GM10266 (cell line): ENCODE measurements at regions not wholly inside any gene's neighbourhood (a gene's known extent, or its start where the extent isn't known, plus 50 kb on each side); places are given as distances from the start of the nearest gene placed in this dataset.

Experiments used
- DNase-seq: peaks from one replicate; pipeline ENCODE4 v3.0.0; 2012; ENCODE audit errors: extremely low spot score
- TF ChIP-seq, protein P1 (sequence below): IDR thresholded peaks from 2 replicates; pipeline ENCODE4 v1.5.1; 2012; ENCODE audit warnings: mild to moderate bottlenecking, low read depth; ENCODE audit not compliant: control insufficient read depth, insufficient read depth; ENCODE audit errors: missing control alignments

DNA sequence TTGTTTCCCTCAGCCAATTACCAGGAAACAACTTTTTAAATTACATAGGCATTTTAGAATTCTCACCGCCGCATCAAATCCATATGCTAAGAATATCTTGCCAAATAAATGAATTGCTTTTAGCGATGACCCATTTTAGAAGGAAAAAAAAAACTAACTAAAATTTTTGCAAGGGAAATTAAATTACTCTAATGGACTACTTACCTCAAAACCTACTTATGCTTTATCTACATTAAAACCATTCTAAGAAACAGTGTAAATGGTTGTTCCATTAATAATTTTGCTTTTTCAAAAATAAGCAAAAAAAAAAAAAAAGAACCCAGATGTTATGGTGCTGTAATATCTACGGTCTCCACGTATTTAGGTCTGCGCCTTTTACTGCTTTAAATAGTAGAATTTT, 73.5 kb upstream of the CCDC150 start:
- DNase-seq, result no peak
- TF ChIP-seq, protein P1, sequence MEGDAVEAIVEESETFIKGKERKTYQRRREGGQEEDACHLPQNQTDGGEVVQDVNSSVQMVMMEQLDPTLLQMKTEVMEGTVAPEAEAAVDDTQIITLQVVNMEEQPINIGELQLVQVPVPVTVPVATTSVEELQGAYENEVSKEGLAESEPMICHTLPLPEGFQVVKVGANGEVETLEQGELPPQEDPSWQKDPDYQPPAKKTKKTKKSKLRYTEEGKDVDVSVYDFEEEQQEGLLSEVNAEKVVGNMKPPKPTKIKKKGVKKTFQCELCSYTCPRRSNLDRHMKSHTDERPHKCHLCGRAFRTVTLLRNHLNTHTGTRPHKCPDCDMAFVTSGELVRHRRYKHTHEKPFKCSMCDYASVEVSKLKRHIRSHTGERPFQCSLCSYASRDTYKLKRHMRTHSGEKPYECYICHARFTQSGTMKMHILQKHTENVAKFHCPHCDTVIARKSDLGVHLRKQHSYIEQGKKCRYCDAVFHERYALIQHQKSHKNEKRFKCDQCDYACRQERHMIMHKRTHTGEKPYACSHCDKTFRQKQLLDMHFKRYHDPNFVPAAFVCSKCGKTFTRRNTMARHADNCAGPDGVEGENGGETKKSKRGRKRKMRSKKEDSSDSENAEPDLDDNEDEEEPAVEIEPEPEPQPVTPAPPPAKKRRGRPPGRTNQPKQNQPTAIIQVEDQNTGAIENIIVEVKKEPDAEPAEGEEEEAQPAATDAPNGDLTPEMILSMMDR, result no peak

DNA sequence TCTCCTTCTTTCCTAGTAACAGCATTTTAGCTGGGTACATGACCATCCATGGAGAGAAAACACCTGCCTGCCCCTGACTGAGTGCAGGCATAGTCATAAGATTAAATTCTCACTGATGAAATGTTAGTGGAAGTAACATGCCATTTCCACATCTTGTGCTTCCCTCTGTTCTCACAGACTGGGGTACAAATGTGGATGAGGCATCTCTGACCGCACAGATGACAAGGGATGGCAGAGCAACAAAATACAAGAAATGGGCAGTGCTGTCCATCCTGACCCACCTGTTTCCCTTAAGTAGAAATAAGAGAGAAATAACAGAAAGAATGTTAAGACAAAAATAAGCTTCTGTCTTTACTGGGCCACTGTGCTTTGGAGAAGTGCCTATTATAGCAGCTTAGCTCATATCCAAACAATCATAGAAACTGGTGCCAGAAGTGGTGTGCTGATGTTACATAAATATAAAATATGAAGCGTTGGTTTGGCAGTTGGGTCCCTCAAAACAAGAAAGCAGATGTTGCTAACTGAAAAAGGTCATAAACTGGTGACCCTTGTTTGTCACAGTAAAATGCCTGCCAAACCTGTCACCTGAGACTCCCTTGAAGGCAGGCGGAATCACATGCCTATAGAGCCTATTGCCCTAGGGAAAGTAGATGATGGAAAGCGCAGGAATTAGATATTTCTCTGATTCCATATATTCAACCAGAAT, 72.4 kb upstream of the CCDC150 start:
- DNase-seq, result no peak
- TF ChIP-seq, protein P1, result no peak

DNA sequence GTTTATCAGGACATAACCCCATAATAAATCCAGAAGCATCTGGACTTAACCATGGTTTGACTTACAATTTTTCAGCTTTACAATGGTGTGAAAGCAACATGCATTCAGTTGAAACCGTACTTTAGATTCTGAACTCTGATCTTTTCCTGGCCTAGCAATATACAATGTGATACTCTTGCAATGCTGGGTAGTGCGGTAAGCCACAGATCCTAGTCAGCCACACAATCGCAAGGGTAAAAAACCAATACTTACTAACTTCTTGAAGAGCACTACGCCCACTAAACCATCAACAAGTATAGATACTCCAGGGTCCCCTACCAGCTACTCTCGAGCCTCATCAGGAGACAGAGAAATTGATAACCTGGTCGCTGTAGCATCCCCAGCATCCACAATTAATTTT, 71.0 kb upstream of the CCDC150 start:
- no peak for DNase-seq
- TF ChIP-seq, protein P1, result no peak

- TF ChIP-seq, protein P1, result no peak
- DNase-seq, result no peak
Observed at GRCh38 chr2:196584903-196585302, 54.6 kb upstream of the CCDC150 start.

DNA sequence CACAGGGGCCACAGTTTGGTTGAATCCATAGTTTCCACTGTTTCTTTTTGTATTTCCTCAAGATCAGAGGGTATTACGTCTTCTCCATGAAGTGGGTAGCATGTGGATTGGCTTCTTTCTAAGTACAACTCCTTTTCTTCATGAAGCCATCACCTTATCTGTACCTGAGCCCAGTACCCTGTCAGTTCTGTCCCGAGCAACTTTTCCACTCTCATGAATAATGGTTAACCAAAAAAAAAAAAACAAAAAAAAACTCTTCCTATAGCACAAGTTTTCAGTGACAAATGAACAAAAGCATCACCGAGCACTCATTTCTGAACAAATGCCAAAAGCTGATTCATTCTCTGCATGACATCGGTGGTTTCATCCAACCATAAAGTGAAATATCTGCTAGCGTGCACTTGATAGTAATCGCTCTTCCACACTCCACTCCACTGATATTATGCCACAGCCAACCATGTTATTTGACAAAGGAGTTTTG, 53.0 kb upstream of the CCDC150 start:
- no peak for DNase-seq
- TF ChIP-seq, protein P1, result no peak

DNA sequence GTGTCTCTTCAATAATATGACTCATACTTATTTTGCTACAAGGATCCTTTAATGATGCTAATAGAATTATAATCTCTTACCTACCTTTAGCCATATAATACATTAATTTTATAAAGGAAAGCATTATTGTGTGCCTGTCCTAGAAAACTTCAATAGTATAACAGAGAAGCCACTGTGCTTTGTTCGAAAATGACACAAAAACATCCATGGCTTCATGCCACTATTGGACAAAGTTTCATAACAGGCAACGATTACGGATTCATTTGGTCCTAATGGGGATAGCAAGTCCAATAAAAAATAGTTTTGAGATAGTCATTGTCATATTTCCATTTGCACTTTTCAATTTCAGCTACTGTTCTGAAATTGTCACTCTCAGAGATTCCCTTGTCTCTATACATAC, 52.5 kb upstream of the CCDC150 start:
- TF ChIP-seq, protein P1, result no peak
- DNase-seq, result no peak

GRCh38 chr2:196587739-196588138, 51.8 kb upstream of the CCDC150 start:
- TF ChIP-seq, protein P1, result no peak
- no peak for DNase-seq
